Mesenchymal stem cell (in vitro differentiated cells and primary cell): ENCODE measurements at regions not wholly inside any gene's neighbourhood (a gene's known extent, or its start where the extent isn't known, plus 50 kb on each side); places are given as distances from the start of the nearest gene placed in this dataset.

ENCODE experiments used
- DNase-seq: peaks from one replicate; pipeline ENCODE4 v3.0.0-alpha.2; 2013
- H2AFZ ChIP-seq: one replicate; pipeline ENCODE4 v1.6.1; 2013; ENCODE audit warnings: low read depth, mild to moderate bottlenecking, control low read depth, inconsistent platforms, low read length, moderate library complexity
- H2AK5ac ChIP-seq: 2 replicates; pipeline ENCODE4 v1.6.1; 2013; ENCODE audit warnings: low read length, moderate library complexity, mild to moderate bottlenecking, inconsistent platforms; ENCODE audit not compliant: severe bottlenecking
- H2BK120ac ChIP-seq: one replicate; pipeline ENCODE4 v1.6.1; 2013; ENCODE audit warnings: low read depth, mild to moderate bottlenecking, inconsistent platforms, low read length, moderate library complexity
- H2BK12ac ChIP-seq, 2 experiments: one replicate each; pipeline ENCODE4 v1.6.1; 2013; ENCODE audit warnings: inconsistent platforms in 2 of 2, low read length in 2 of 2, mild to moderate bottlenecking in 2 of 2, moderate library complexity in 2 of 2, control low read depth in 1 of 2
- H2BK15ac ChIP-seq: one replicate; pipeline ENCODE4 v1.6.1; 2013; ENCODE audit warnings: mild to moderate bottlenecking, low read depth, inconsistent platforms; ENCODE audit not compliant: poor library complexity, severe bottlenecking
- H2BK5ac ChIP-seq: 2 replicates; pipeline ENCODE4 v1.6.1; 2013; ENCODE audit warnings: low read depth, mild to moderate bottlenecking, low read length, control low read depth, inconsistent platforms; ENCODE audit not compliant: poor library complexity, severe bottlenecking
- H3K14ac ChIP-seq, 2 experiments: one replicate each; pipeline ENCODE4 v1.6.1; 2013; ENCODE audit warnings: inconsistent platforms in 2 of 2, low read length in 2 of 2, control low read depth in 1 of 2, mild to moderate bottlenecking in 1 of 2, moderate library complexity in 1 of 2
- H3K18ac ChIP-seq, 2 experiments: one replicate each; pipeline ENCODE4 v1.6.1; 2013; ENCODE audit warnings: inconsistent platforms in 2 of 2, low read length in 2 of 2, control low read depth in 1 of 2, low read depth in 1 of 2, mild to moderate bottlenecking in 1 of 2
- H3K23ac ChIP-seq, 2 experiments: one replicate each; pipeline ENCODE4 v1.6.1; 2013; ENCODE audit warnings: inconsistent platforms in 2 of 2, low read length in 2 of 2, mild to moderate bottlenecking in 2 of 2, moderate library complexity in 2 of 2, control low read depth in 1 of 2
- H3K27ac ChIP-seq: 2 replicates; pipeline ENCODE4 v1.5.1; 2013; ENCODE audit warnings: mild to moderate bottlenecking, moderate library complexity, low read length, control low read depth, inconsistent platforms; ENCODE audit not compliant: poor library complexity, severe bottlenecking
- H3K27me3 ChIP-seq, 2 experiments: 2 replicates each; pipeline versions ENCODE4 v1.6.1 to v1.7.0; 2013; ENCODE audit warnings: low read length in 2 of 2, mild to moderate bottlenecking in 2 of 2, moderate library complexity in 2 of 2, control low read depth in 1 of 2, inconsistent platforms in 1 of 2; ENCODE audit not compliant: control insufficient read depth in 1 of 2, insufficient read depth in 1 of 2
- H3K36me3 ChIP-seq, 2 experiments: 2 replicates each; pipeline versions ENCODE4 v1.6.1 to v1.7.0; 2013; ENCODE audit warnings: low read length in 2 of 2, control low read depth in 1 of 2, inconsistent platforms in 1 of 2, low read depth in 1 of 2, mild to moderate bottlenecking in 1 of 2; ENCODE audit not compliant: insufficient read depth in 2 of 2, control insufficient read depth in 1 of 2
- H3K4ac ChIP-seq, 2 experiments: one replicate each; pipeline ENCODE4 v1.6.1; 2013; ENCODE audit warnings: inconsistent platforms in 2 of 2, low read length in 2 of 2, mild to moderate bottlenecking in 2 of 2, moderate library complexity in 2 of 2, control low read depth in 1 of 2, low read depth in 1 of 2
- H3K4me1 ChIP-seq: 2 replicates; pipeline ENCODE4 v1.6.1; 2013; ENCODE audit warnings: low read depth, low read length, control low read depth; ENCODE audit not compliant: control insufficient read depth, insufficient read depth
- H3K4me2 ChIP-seq: 2 replicates; pipeline ENCODE4 v1.6.1; 2013; ENCODE audit warnings: low read length, mild to moderate bottlenecking, inconsistent platforms; ENCODE audit not compliant: poor library complexity, severe bottlenecking
- H3K4me3 ChIP-seq, 2 experiments: 2 replicates each; pipeline versions ENCODE4 v1.5.1 to v1.7.0; 2013; ENCODE audit warnings: low read length in 2 of 2, mild to moderate bottlenecking in 2 of 2, control low read depth in 1 of 2, low read depth in 1 of 2; ENCODE audit not compliant: insufficient read depth in 1 of 2
- H3K79me1 ChIP-seq: replicated peaks from 2 replicates; pipeline ENCODE4 v1.6.1; 2013; ENCODE audit warnings: mild to moderate bottlenecking, control low read depth, low read length, inconsistent platforms; ENCODE audit not compliant: poor library complexity, severe bottlenecking
- H3K9ac ChIP-seq: 2 replicates; pipeline ENCODE4 v1.7.0; 2013; ENCODE audit warnings: mild to moderate bottlenecking, low read length, moderate library complexity
- H3K9me3 ChIP-seq: 2 replicates; pipeline ENCODE4 v1.7.0; 2013; ENCODE audit warnings: mild to moderate bottlenecking, low read length; ENCODE audit not compliant: control insufficient read depth
- H4K8ac ChIP-seq: one replicate; pipeline ENCODE4 v1.6.1; 2013; ENCODE audit warnings: inconsistent platforms, mild to moderate bottlenecking, low read length, moderate library complexity
- H4K91ac ChIP-seq: one replicate; pipeline ENCODE4 v1.6.1; 2013; ENCODE audit warnings: mild to moderate bottlenecking, low read length, inconsistent platforms
- WGBS: methylation state at CpG from one replicate; pipeline ENCODE4 v1.1.7; 2013; ENCODE audit warnings: mixed read lengths; 5-methylcytosine and 5-hydroxymethylcytosine counted together

DNA sequence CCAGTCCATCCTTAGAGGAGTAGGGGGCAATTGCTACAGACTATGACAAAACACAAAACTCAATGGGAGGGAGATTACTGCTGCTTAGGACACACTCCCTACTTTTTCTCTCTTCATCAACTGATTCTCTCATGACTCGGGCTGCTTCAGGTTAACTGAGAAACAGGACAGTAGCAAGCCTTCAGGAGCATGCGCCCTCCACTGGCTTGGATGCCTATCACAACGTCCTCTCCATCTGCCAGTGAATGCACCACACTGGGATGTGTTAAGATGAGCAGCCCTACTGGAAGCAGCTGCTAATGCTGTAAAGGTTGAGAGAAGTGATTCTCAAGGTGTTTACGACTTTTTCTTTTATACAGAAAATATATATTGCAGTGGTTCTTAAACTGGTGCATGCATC, 542.3 kb downstream of the EDEM1 start:
- Histone ChIP-seq H3K36me3 (no peaks in the 10 kb centered on the region), H3K18ac (no peak overlapping the region), H3K27me3 (no peaks in the 10 kb centered on the region), H3K4me1 (no peaks in the 10 kb centered on the region), H3K4ac (no peak overlapping the region), H2BK120ac (no peak overlapping the region), H2BK12ac (no peak overlapping the region), H2BK15ac (no peak overlapping the region), H2BK5ac (no peak overlapping the region), H3K4me2 (no peak overlapping the region), H3K79me1 (no peaks in the 10 kb centered on the region), H3K23ac (no peak overlapping the region), H3K9me3 (no peaks in the 10 kb centered on the region), H4K8ac (no peak overlapping the region), H3K27ac (no peak overlapping the region), H2AFZ (no peak overlapping the region), H2AK5ac (no peak overlapping the region), H3K4me3 (no peak overlapping the region), H3K9ac (no peak overlapping the region), H3K14ac (no peak overlapping the region), H4K91ac (no peak overlapping the region)
- WGBS = 80% methylated on average over 3 of the region's 4 CpGs
- no peak for DNase-seq

DNA sequence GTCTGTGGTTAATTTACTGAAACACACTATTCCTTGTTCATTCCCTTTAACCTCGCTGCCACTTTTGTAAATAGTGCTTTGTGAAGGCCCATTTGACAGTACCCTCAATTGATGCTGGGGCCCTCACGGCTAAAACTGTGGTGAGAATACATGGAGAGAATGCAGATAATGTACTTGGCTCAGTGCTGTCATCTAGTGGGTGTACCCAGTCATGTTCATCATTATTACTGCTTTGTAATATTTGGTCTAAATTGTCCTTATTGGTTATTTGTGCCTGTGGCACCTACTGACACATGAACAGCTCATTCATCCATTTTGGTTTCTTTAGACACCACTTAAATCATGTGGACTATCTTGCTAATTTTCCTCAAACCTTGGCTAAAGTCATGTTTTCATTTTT, 543.6 kb downstream of the EDEM1 start:
- Histone ChIP-seq H3K4me1 (no peaks in the 10 kb centered on the region), H4K91ac (no peak overlapping the region), H3K4me3 (no peak overlapping the region), H3K79me1 (no peaks in the 10 kb centered on the region), H2BK120ac (no peak overlapping the region), H3K27me3 (no peaks in the 10 kb centered on the region), H2BK12ac (no peak overlapping the region), H3K27ac (no peak overlapping the region), H2BK15ac (no peak overlapping the region), H3K4ac (no peak overlapping the region), H4K8ac (no peak overlapping the region), H2AFZ (no peak overlapping the region), H3K9ac (no peak overlapping the region), H3K18ac (no peak overlapping the region), H2AK5ac (no peak overlapping the region), H3K4me2 (no peak overlapping the region), H3K9me3 (no peaks in the 10 kb centered on the region), H3K23ac (no peak overlapping the region), H2BK5ac (no peak overlapping the region), H3K14ac (no peak overlapping the region), H3K36me3 (no peaks in the 10 kb centered on the region)
- DNase-seq = no peak
- 50% methylated on average over 1 of the region's 2 CpGs for WGBS

DNA sequence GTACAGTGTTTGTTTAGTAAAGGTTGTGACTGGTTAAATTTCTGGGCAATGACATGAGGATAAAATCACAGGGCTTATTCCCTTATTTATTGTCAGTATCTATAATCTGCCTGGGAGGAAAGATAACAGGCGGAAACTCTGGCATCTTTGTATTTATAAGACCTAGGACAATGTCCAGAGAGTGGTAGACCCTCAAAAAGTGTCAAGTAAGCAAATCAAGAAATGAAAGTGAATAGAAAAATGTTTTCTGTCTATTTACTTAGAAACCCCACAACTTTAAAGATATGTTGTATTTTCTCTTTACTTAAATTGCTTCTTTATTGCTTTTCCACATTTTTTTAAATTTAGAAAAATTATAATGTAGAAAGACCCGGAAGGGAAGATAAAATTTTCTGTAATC, 544.6 kb downstream of the EDEM1 start:
- no peak overlapping the region for H2BK15ac ChIP-seq
- WGBS = no CpG with 5 or more reads among the region's 2 CpGs

DNA sequence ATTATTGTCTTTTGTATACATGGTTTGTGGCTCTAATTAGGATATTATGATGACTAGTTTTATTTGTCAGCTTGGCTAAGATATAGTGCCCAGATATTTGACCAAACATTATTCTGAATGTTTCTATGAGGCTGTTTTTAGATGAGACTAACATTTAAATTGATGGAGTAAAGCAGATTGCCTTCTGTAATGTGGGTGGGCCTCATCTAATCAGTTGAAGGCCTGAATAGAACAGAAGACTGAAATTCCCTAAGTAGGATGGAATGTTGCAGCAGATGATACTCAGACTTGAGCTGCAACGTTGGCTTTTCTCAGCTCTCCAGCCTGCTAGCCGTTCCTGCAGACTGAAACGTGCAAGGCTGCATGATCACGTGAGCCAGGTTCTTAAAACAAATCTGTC, 546.5 kb downstream of the EDEM1 start:
- Histone ChIP-seq H3K36me3 (no peaks in the 10 kb centered on the region), H3K4me1 (no peaks in the 10 kb centered on the region), H2BK120ac (no peak overlapping the region), H3K14ac (no peak overlapping the region), H3K4me3 (no peak overlapping the region), H3K27ac (no peak overlapping the region), H3K23ac (no peak overlapping the region), H2BK5ac (no peak overlapping the region), H3K9me3 (no peaks in the 10 kb centered on the region), H3K27me3 (no peaks in the 10 kb centered on the region), H3K4ac (no peak overlapping the region), H3K4me2 (no peak overlapping the region), H2BK12ac (no peak overlapping the region), H4K91ac (no peak overlapping the region), H2AFZ (no peak overlapping the region), H2BK15ac (no peak overlapping the region), H4K8ac (no peak overlapping the region), H3K18ac (no peak overlapping the region), H3K9ac (no peak overlapping the region), H2AK5ac (no peak overlapping the region), H3K79me1 (no peaks in the 10 kb centered on the region)
- WGBS = 92% methylated on average over 4 of the region's 4 CpGs
- DNase-seq = no peak

More for the DNA sequence above, 544.6 kb downstream of the EDEM1 start:
- Histone ChIP-seq H2BK120ac (no peak overlapping the region), H3K79me1 (no peaks in the 10 kb centered on the region), H3K36me3 (no peaks in the 10 kb centered on the region), H2AFZ (no peak overlapping the region), H3K4me1 (no peaks in the 10 kb centered on the region), H3K23ac (no peak overlapping the region), H3K4ac (no peak overlapping the region), H3K9me3 (no peaks in the 10 kb centered on the region), H3K27ac (no peak overlapping the region), H2AK5ac (no peak overlapping the region), H3K4me2 (no peak overlapping the region), H3K14ac (no peak overlapping the region), H2BK5ac (no peak overlapping the region), H4K8ac (no peak overlapping the region), H3K18ac (no peak overlapping the region), H2BK12ac (no peak overlapping the region), H4K91ac (no peak overlapping the region), H3K4me3 (no peak overlapping the region), H3K9ac (no peak overlapping the region), H3K27me3 (no peaks in the 10 kb centered on the region)
- no peak for DNase-seq
